H4 (cell line): ENCODE measurements at regions not wholly inside any gene's neighbourhood (a gene's known extent, or its start where the extent isn't known, plus 50 kb on each side); places are given as distances from the start of the nearest gene placed in this dataset.
A peak's percentile ranks its signal among the peaks of the same experiment; 100 is the strongest.
"Not testable (repeated sequence)": the region's sequence is repeated elsewhere in the genome, so short reads cannot be mapped to it uniquely, and the experiment has no call there.

Experiments used
- DNase-seq: peaks from one replicate; pipeline ENCODE4 v3.0.0-alpha.2; 2015; ENCODE audit warnings: low spot score

DNA sequence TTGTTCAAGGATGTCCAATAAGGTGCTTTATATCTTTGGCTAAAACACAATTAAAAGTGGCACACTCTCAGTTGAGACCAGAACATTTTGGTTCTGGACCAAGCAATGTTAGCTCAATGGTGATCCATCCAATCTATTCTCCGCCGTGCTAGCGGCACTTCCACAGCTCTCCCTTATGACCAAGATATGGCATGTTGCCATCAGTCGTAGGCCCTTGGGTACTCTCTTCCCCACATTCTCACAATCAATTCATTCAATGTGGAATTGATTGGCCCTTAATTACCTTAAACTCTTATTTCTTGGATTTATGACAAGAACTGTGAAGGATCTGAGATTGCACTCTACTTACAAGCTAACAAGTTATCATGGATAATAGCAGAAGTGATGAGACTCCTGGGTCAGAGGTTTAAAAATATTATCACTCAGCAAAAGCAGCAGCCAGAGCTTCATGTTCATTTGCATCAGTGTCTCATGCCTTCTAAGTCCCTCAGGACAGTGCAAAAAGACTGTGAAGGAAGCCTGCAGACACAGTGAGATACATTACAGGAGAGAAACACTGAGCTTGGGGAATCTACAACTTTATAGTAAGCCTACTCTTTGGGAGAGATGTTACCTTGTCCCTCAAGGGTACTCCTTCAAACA, 80.0 kb upstream of the ARG1 start:
- DNase-seq = no peak

DNA sequence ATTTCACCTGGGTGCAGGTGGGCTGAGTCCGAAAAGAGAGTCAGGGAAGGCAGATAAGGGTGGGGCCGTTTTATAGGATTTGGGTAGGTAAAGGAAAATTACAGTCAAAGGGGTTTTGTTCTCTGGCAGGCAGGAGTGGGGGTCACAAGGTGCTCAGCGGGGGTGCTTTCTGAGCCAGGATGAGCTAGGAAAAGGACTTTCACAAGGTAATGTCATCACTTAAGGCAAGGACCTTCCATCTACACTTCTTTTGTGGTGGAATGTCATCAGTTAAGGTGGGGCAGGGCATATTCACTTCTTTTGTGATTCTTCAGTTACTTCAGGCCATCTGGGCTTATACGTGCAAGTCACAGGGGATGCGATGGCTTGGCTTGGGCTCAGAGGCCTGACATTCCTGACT, 68.6 kb upstream of the ARG1 start:
- DNase-seq = not testable (repeated sequence)

GRCh38 chr6:131510094-131510493, 62.9 kb upstream of the ARG1 start:
- DNase-seq = no peak

- no peak for DNase-seq
Measured at GRCh38 chr6:131510591-131510990, 62.4 kb upstream of the ARG1 start.

GRCh38 chr6:131519670-131520436, 53.2 kb upstream of the ARG1 start:
- DNase-seq = peak; percentile 31
